HL-60 (cell line): ENCODE measurements at regions not wholly inside any gene's neighbourhood (a gene's known extent, or its start where the extent isn't known, plus 50 kb on each side); places are given as distances from the start of the nearest gene placed in this dataset.

Experiments
- CTCF ChIP-seq: IDR thresholded peaks from one replicate; pipeline ENCODE4 v1.5.1; 2011; ENCODE audit warnings: low read length, control low read depth, inconsistent platforms; ENCODE audit not compliant: insufficient read depth
- POLR2AphosphoS5 ChIP-seq: IDR thresholded peaks from 2 replicates; pipeline ENCODE4 v1.6.1; 2012; ENCODE audit warnings: low read depth
- REST ChIP-seq: IDR thresholded peaks from 2 replicates; pipeline ENCODE4 v1.6.1; 2012; ENCODE audit warnings: low read depth; ENCODE audit not compliant: insufficient replicate concordance

- no peak for TF ChIP-seq CTCF
- no peak for TF ChIP-seq POLR2AphosphoS5
- TF ChIP-seq REST = no peak
Measured at GRCh38 chr22:33126881-33127280, 68.7 kb upstream of the SYN3 start.
